HG03066 (cell line): ENCODE measurements at regions not wholly inside any gene's neighbourhood (a gene's known extent, or its start where the extent isn't known, plus 50 kb on each side); places are given as distances from the start of the nearest gene placed in this dataset.
"Not testable (repeated sequence)": the region's sequence is repeated elsewhere in the genome, so short reads cannot be mapped to it uniquely, and the experiment has no call there.

ENCODE experiments used
- ATAC-seq: cut with Tn5 transposase; IDR thresholded peaks from one replicate; pipeline ENCODE4 v1.9.1; 2021; ENCODE audit warnings: low read depth; ENCODE audit not compliant: unreplicated experiment

GRCh38 chr2:210859314-210859713 is 302.9 kb downstream of the CPS1 start:
- no peak for ATAC-seq

- ATAC-seq = no peak
Observed at GRCh38 chr2:210860276-210860675, 303.9 kb downstream of the CPS1 start.

GRCh38 chr2:210861038-210861665 is 304.8 kb downstream of the CPS1 start:
- ATAC-seq = no peak

- no peak for ATAC-seq
Observed at GRCh38 chr2:210862283-210863065, 306.1 kb downstream of the CPS1 start.

GRCh38 chr2:210863283-210863682 is 306.9 kb downstream of the CPS1 start:
- ATAC-seq = no peak

GRCh38 chr2:210871566-210871965 is 315.2 kb downstream of the CPS1 start:
- ATAC-seq = not testable (repeated sequence)

GRCh38 chr2:210873631-210874030 is 317.2 kb downstream of the CPS1 start:
- no peak for ATAC-seq

GRCh38 chr2:210884227-210884626 is 327.8 kb downstream of the CPS1 start:
- ATAC-seq = no peak

- no peak for ATAC-seq
Observed at GRCh38 chr2:210888035-210888434, 331.6 kb downstream of the CPS1 start.

GRCh38 chr2:210895132-210895531 is 338.7 kb downstream of the CPS1 start:
- ATAC-seq = no peak

- ATAC-seq = no peak
Observed at GRCh38 chr2:210899131-210899530, 342.7 kb downstream of the CPS1 start.

- no peak for ATAC-seq
Observed at GRCh38 chr2:210901326-210901725, 344.9 kb downstream of the CPS1 start.

GRCh38 chr2:210912779-210913178 is 356.4 kb downstream of the CPS1 start:
- ATAC-seq = no peak

GRCh38 chr2:210913461-210913860 is 357.1 kb downstream of the CPS1 start:
- ATAC-seq = no peak

GRCh38 chr2:210915912-210916311 is 359.5 kb downstream of the CPS1 start:
- no peak for ATAC-seq

GRCh38 chr2:210917465-210917864 is 361.1 kb downstream of the CPS1 start:
- ATAC-seq = no peak

- no peak for ATAC-seq
Observed at GRCh38 chr2:210919128-210919527, 362.7 kb downstream of the CPS1 start.

- no peak for ATAC-seq
Observed at GRCh38 chr2:210922419-210922818, 366.0 kb downstream of the CPS1 start.

GRCh38 chr2:210928714-210929113 is 372.3 kb downstream of the CPS1 start:
- no peak for ATAC-seq

- ATAC-seq = no peak
Observed at GRCh38 chr2:210938228-210938627, 381.8 kb downstream of the CPS1 start.

GRCh38 chr2:210946395-210946794 is 390.0 kb downstream of the CPS1 start:
- ATAC-seq = no peak

- ATAC-seq = not testable (repeated sequence)
Observed at GRCh38 chr2:210950434-210951060, 394.1 kb downstream of the CPS1 start.
